Parathyroid adenoma (tissue), 2 donors: ENCODE measurements at regions not wholly inside any gene's neighbourhood (a gene's known extent, or its start where the extent isn't known, plus 50 kb on each side); places are given as distances from the start of the nearest gene placed in this dataset.

Experiments used
- H2AFZ ChIP-seq: fragments of 300-600 bp; sonication (generic); one replicate; pipeline ENCODE4 v1.7.0; 2017; ENCODE audit warnings: antibody characterized with exemption, mild to moderate bottlenecking
- H3K27ac ChIP-seq: fragments of 300-600 bp; sonication (generic); one replicate; pipeline ENCODE4 v1.7.0; 2017
- H3K27me3 ChIP-seq: fragments of 300-600 bp; sonication (generic); one replicate; pipeline ENCODE4 v1.7.0; 2017; ENCODE audit warnings: low read length; ENCODE audit not compliant: control insufficient read depth, insufficient read depth
- H3K36me3 ChIP-seq: fragments of 300-600 bp; sonication (generic); one replicate; pipeline ENCODE4 v1.7.0; 2017; ENCODE audit warnings: low read length; ENCODE audit not compliant: control insufficient read depth, insufficient read depth
- H3K4me1 ChIP-seq: fragments of 300-600 bp; sonication (generic); one replicate; pipeline ENCODE4 v1.7.0; 2017; ENCODE audit warnings: control low read depth
- H3K4me2 ChIP-seq: fragments of 300-600 bp; sonication (generic); one replicate; pipeline ENCODE4 v1.7.0; 2017; ENCODE audit warnings: low read length
- H3K4me3 ChIP-seq: fragments of 300-600 bp; sonication (generic); one replicate; pipeline ENCODE4 v1.7.0; 2017; ENCODE audit warnings: low read depth, low read length
- H3K79me2 ChIP-seq: fragments of 300-600 bp; sonication (generic); one replicate; pipeline ENCODE4 v1.7.0; 2017; ENCODE audit warnings: control low read depth
- H3K9ac ChIP-seq: fragments of 300-600 bp; sonication (generic); one replicate; pipeline ENCODE4 v1.7.0; 2017; ENCODE audit warnings: mild to moderate bottlenecking
- H3K9me3 ChIP-seq: fragments of 300-600 bp; sonication (generic); one replicate; pipeline ENCODE4 v1.7.0; 2017; ENCODE audit warnings: low read length; ENCODE audit not compliant: control insufficient read depth
- CTCF ChIP-seq: fragments of 300-600 bp; sonication (generic); IDR thresholded peaks from one replicate; pipeline ENCODE4 v1.7.0; 2017; ENCODE audit warnings: antibody characterized with exemption, mild to moderate bottlenecking
- donor health status: primary hyperparathyroidism.

- TF ChIP-seq CTCF: no peak
- H3K4me2 ChIP-seq: no peak overlapping the region
- no peaks in the 10 kb centered on the region for H3K9me3 ChIP-seq
- H3K27me3 ChIP-seq: peaks cover 3% of the 10 kb centered on the region
- H3K36me3 ChIP-seq: no peaks in the 10 kb centered on the region
- no peak overlapping the region for H3K9ac ChIP-seq
- H3K4me3 ChIP-seq: no peak overlapping the region
- no peak overlapping the region for H3K27ac ChIP-seq
- H3K79me2 ChIP-seq: no peaks in the 10 kb centered on the region
- no peaks in the 10 kb centered on the region for H3K4me1 ChIP-seq
- no peak overlapping the region for H2AFZ ChIP-seq
Measured at GRCh38 chr4:3863841-3864741, 97.9 kb downstream of the ADRA2C start.

GRCh38 chr4:3864742-3865721, 98.8 kb downstream of the ADRA2C start:
- Histone ChIP-seq H3K27ac (no peak overlapping the region), H3K4me1 (no peaks in the 10 kb centered on the region), H3K4me2 (no peak overlapping the region), H3K27me3 (no peaks in the 10 kb centered on the region), H2AFZ (no peak overlapping the region), H3K36me3 (no peaks in the 10 kb centered on the region), H3K9me3 (no peaks in the 10 kb centered on the region), H3K79me2 (no peaks in the 10 kb centered on the region), H3K4me3 (no peak overlapping the region), H3K9ac (no peak overlapping the region)
- no peak for TF ChIP-seq CTCF

- Histone ChIP-seq H3K79me2 (no peaks in the 10 kb centered on the region), H3K27ac (no peak overlapping the region), H2AFZ (no peak overlapping the region), H3K4me2 (no peak overlapping the region), H3K36me3 (no peaks in the 10 kb centered on the region), H3K4me3 (no peak overlapping the region), H3K27me3 (no peaks in the 10 kb centered on the region), H3K9ac (no peak overlapping the region), H3K4me1 (no peaks in the 10 kb centered on the region), H3K9me3 (no peaks in the 10 kb centered on the region)
- TF ChIP-seq CTCF: no peak
Measured at GRCh38 chr4:3865986-3866812, 100.0 kb downstream of the ADRA2C start.

- Histone ChIP-seq H3K27ac (no peak overlapping the region), H3K4me2 (no peak overlapping the region), H3K4me3 (no peak overlapping the region), H3K9me3 (no peaks in the 10 kb centered on the region), H3K79me2 (no peaks in the 10 kb centered on the region), H3K36me3 (no peaks in the 10 kb centered on the region), H3K9ac (no peak overlapping the region), H3K4me1 (no peaks in the 10 kb centered on the region), H3K27me3 (no peaks in the 10 kb centered on the region), H2AFZ (no peak overlapping the region)
- TF ChIP-seq CTCF: no peak
Measured at GRCh38 chr4:3866813-3867129, 100.6 kb downstream of the ADRA2C start.
